22Rv1 (cell line): ENCODE measurements at regions not wholly inside any gene's neighbourhood (a gene's known extent, or its start where the extent isn't known, plus 50 kb on each side); places are given as distances from the start of the nearest gene placed in this dataset.

Source experiments
- ZFX ChIP-seq: fragments of 450-650 bp; IDR thresholded peaks from 2 replicates; pipeline ENCODE4 v1.6.1; 2017; ENCODE audit warnings: antibody characterized with exemption, borderline replicate concordance
- TF ChIP-seq, protein P1 (sequence below): fragments of 450-650 bp; IDR thresholded peaks from 2 replicates; pipeline ENCODE4 v1.5.1; 2017; ENCODE audit warnings: mild to moderate bottlenecking

DNA sequence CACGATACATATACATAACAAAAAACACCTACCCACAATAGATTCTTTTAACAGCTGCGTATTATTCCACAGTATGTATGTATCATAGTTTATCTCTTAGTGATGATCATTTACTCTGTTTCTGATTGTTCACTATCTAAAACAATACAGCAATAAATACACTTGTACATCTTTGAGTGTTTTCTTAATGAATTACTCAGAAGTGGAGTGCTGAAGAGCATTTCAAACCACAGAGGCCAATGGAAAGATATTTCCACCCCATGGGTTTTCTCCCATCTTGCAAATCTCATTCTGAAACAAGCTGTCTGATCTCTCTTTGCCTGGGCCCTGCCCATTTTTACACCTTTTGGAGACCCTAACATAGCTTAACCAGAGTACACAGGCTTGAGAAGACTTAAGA lies 113.8 kb upstream of the KLF7 start:
- TF ChIP-seq, protein P1, sequence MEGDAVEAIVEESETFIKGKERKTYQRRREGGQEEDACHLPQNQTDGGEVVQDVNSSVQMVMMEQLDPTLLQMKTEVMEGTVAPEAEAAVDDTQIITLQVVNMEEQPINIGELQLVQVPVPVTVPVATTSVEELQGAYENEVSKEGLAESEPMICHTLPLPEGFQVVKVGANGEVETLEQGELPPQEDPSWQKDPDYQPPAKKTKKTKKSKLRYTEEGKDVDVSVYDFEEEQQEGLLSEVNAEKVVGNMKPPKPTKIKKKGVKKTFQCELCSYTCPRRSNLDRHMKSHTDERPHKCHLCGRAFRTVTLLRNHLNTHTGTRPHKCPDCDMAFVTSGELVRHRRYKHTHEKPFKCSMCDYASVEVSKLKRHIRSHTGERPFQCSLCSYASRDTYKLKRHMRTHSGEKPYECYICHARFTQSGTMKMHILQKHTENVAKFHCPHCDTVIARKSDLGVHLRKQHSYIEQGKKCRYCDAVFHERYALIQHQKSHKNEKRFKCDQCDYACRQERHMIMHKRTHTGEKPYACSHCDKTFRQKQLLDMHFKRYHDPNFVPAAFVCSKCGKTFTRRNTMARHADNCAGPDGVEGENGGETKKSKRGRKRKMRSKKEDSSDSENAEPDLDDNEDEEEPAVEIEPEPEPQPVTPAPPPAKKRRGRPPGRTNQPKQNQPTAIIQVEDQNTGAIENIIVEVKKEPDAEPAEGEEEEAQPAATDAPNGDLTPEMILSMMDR = no peak
- no peak for TF ChIP-seq ZFX
